Osteocyte (in vitro differentiated cells): ENCODE measurements at regions not wholly inside any gene's neighbourhood (a gene's known extent, or its start where the extent isn't known, plus 50 kb on each side); places are given as distances from the start of the nearest gene placed in this dataset.
A peak's percentile ranks its signal among the peaks of the same experiment; 100 is the strongest.

Source experiments
- DNase-seq: peaks from one replicate; pipeline ENCODE4 v3.0.0; 2021; ENCODE audit warnings: mixed read lengths; ENCODE audit not compliant: unreplicated experiment; ENCODE audit errors: extremely low spot score
- H3K27ac Mint-ChIP-seq: one replicate; pipeline ENCODE4 v1.8.0; 2021; ENCODE audit warnings: mild to moderate bottlenecking, mixed read lengths; ENCODE audit not compliant: unreplicated experiment
- H3K27me3 Mint-ChIP-seq: one replicate; pipeline ENCODE4 v1.8.0; 2021; ENCODE audit warnings: mixed read lengths; ENCODE audit not compliant: unreplicated experiment
- H3K36me3 Mint-ChIP-seq: one replicate; pipeline ENCODE4 v1.8.0; 2021; ENCODE audit warnings: mixed read lengths; ENCODE audit not compliant: unreplicated experiment
- H3K4me1 Mint-ChIP-seq: one replicate; pipeline ENCODE4 v1.8.0; 2021; ENCODE audit warnings: mixed read lengths; ENCODE audit not compliant: unreplicated experiment
- H3K4me3 Mint-ChIP-seq: one replicate; pipeline ENCODE4 v1.8.0; 2021; ENCODE audit warnings: mild to moderate bottlenecking, moderate library complexity, mixed read lengths; ENCODE audit not compliant: unreplicated experiment
- H3K9me3 Mint-ChIP-seq: one replicate; pipeline ENCODE4 v1.8.0; 2021; ENCODE audit warnings: mixed read lengths; ENCODE audit not compliant: unreplicated experiment
- CTCF ChIP-seq: fragments of 200-600 bp; sonication (generic); IDR thresholded peaks from 2 replicates; pipeline ENCODE4 v1.5.0; 2021; ENCODE audit warnings: antibody characterized with exemption, mild to moderate bottlenecking, moderate library complexity

- DNase-seq: no peak
- no peak for TF ChIP-seq CTCF
- H3K4me3 Mint-ChIP-seq: no peak overlapping the region
Observed at GRCh38 chr12:92486443-92487137, 216.2 kb upstream of the PLEKHG7 start.

DNA sequence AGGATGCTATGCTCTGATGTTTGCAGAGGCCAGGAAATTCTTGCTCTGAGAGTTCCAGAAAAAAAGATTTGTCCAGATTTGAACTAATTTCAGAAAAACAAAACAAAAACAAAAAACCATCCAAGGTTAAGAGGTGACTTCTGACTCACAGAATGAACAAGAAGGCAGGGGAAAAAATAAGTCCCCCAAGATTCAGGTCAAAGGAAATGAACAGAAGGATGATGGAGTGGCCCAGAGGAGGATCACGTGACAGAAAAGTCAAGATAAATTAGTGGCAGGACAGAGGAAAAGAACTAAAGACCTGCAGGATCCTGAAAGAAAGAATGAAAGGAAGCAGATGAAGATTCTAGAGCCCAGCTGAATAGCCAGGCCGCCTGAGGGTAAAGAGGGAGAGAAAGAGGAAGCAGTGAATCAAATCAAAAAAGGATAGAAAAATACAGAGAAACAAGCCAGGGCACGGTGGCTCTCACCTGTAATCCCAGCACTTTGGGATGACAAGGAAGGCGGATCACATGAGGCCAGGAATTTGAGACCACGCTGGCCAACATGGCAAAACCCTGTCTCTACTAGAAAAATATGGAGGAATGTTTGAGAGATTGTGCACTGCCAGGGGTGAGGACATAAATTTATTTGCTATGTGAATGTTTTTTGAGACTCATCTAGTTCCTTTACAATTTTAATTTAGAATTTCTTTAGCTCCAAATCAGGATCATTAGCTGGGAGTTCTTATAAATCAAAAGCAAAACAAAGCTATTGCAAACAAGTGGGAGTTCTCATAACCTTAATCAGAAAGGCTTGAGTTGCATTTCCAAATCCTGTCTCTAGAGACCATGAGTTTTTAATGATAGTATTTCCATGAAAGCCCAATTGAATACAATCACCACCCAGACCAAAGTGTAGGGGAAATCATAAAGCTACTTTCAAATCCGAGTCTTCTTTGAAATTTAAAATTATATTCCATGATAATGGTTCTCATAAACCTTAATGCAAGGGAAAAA, 217.1 kb upstream of the PLEKHG7 start:
- peaks cover 1% of the 10 kb centered on the region for H3K36me3 Mint-ChIP-seq
- peaks cover 3% of the 10 kb centered on the region for H3K27me3 Mint-ChIP-seq
- no peak for DNase-seq
- peaks cover 23% of the 10 kb centered on the region for H3K4me1 Mint-ChIP-seq
- no peak for TF ChIP-seq CTCF
- peaks cover 7% of the 10 kb centered on the region for H3K9me3 Mint-ChIP-seq
- H3K27ac Mint-ChIP-seq: peak overlapping the region; percentile 65
- no peak overlapping the region for H3K4me3 Mint-ChIP-seq

More at GRCh38 chr12:92486443-92487137, 216.2 kb upstream of the PLEKHG7 start:
- Mint-ChIP-seq H3K27me3 (no peaks in the 10 kb centered on the region), H3K4me1 (peaks cover 20% of the 10 kb centered on the region), H3K36me3 (peaks cover 2% of the 10 kb centered on the region), H3K27ac (no peak overlapping the region), H3K9me3 (peaks cover 8% of the 10 kb centered on the region)

- Mint-ChIP-seq H3K36me3 (peaks cover 1% of the 10 kb centered on the region), H3K4me1 (peaks cover 26% of the 10 kb centered on the region), H3K4me3 (no peak overlapping the region), H3K27me3 (peaks cover 3% of the 10 kb centered on the region), H3K9me3 (no peaks in the 10 kb centered on the region), H3K27ac (no peak overlapping the region)
- no peak for TF ChIP-seq CTCF
- DNase-seq: no peak
Observed at GRCh38 chr12:92482599-92482998, 220.2 kb upstream of the PLEKHG7 start.

DNA sequence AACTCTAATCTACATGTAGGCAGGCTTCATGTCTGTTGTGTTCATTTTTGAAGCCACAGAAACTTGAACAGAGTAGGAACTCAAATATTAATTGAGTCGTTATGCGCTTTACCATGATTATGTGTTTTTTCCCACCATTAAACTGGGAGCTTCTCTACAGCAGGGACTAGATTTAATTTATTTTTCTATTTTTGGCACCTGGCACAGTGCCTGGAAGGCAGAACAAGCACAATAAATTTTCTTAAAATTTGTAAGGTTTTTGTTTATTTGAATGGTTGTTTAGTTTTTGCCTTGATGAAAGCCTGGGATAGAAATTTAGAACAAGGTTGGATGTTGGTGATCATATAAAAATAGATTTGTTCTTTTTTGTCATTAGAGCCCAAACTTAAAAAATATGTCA, 221.7 kb upstream of the PLEKHG7 start:
- peaks cover 1% of the 10 kb centered on the region for H3K36me3 Mint-ChIP-seq
- peaks cover 21% of the 10 kb centered on the region for H3K4me1 Mint-ChIP-seq
- H3K4me3 Mint-ChIP-seq: no peak overlapping the region
- peaks cover 3% of the 10 kb centered on the region for H3K27me3 Mint-ChIP-seq
- H3K27ac Mint-ChIP-seq: no peak overlapping the region
- no peak for DNase-seq
- no peak for TF ChIP-seq CTCF
- H3K9me3 Mint-ChIP-seq: no peaks in the 10 kb centered on the region

DNA sequence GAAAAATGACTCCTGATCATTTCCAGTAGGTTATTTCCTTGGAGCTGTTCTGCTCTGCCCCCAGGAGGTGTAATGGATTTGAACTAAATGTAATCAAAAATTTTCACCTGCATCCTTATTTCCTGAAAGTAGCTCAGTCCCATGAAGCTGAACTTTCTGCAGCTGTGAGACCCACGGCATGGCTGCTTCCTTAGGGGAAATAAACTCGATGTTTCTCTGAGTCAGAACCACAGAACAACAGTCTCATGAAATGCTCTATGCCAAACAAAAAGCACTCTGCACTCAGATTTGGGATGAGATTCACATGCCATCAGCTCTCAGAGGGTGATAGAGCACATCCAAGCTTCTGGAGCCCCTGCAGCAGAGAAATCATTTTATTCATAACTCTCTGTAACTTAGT, 224.1 kb upstream of the PLEKHG7 start:
- Mint-ChIP-seq H3K4me1 (peaks cover 16% of the 10 kb centered on the region), H3K27ac (no peak overlapping the region)

More for the DNA sequence above, 224.1 kb upstream of the PLEKHG7 start:
- H3K36me3 Mint-ChIP-seq: peaks cover 1% of the 10 kb centered on the region
- H3K4me3 Mint-ChIP-seq: no peak overlapping the region
- no peak for TF ChIP-seq CTCF
- no peaks in the 10 kb centered on the region for H3K9me3 Mint-ChIP-seq
- peaks cover 3% of the 10 kb centered on the region for H3K27me3 Mint-ChIP-seq
- DNase-seq: no peak
